AG09309 (cell line): ENCODE measurements at regions not wholly inside any gene's neighbourhood (a gene's known extent, or its start where the extent isn't known, plus 50 kb on each side); places are given as distances from the start of the nearest gene placed in this dataset.

Experiments
- DNase-seq: peaks from one replicate; pipeline ENCODE4 v3.0.0-alpha.2; 2010; ENCODE audit warnings: low read depth
- H3K4me3 ChIP-seq: 2 replicates; pipeline ENCODE4 v1.5.1; 2011; ENCODE audit warnings: mild to moderate bottlenecking, low read depth, low read length, moderate library complexity; ENCODE audit not compliant: control insufficient read depth
- CTCF ChIP-seq: IDR thresholded peaks from 2 replicates; pipeline ENCODE4 v1.5.1; 2011; ENCODE audit warnings: mild to moderate bottlenecking, low read depth, low read length, inconsistent platforms; ENCODE audit not compliant: insufficient read depth, control insufficient read depth; ENCODE audit errors: missing control alignments

- no peak overlapping the region for H3K4me3 ChIP-seq
- DNase-seq = no peak
- TF ChIP-seq CTCF = no peak
Observed at GRCh38 chr13:109397285-109397684, 389.1 kb downstream of the IRS2 start.

GRCh38 chr13:109396266-109396665, 390.1 kb downstream of the IRS2 start:
- DNase-seq = no peak
- no peak overlapping the region for H3K4me3 ChIP-seq
- no peak for TF ChIP-seq CTCF

GRCh38 chr13:109395014-109395413, 391.4 kb downstream of the IRS2 start:
- no peak overlapping the region for H3K4me3 ChIP-seq
- TF ChIP-seq CTCF = no peak
- no peak for DNase-seq

- no peak overlapping the region for H3K4me3 ChIP-seq
Observed at GRCh38 chr13:109394311-109394988, 391.9 kb downstream of the IRS2 start.

GRCh38 chr13:109393045-109393444, 393.3 kb downstream of the IRS2 start:
- DNase-seq = no peak
- no peak overlapping the region for H3K4me3 ChIP-seq
- no peak for TF ChIP-seq CTCF

More at GRCh38 chr13:109394311-109394988, 391.9 kb downstream of the IRS2 start:
- no peak for DNase-seq
- no peak for TF ChIP-seq CTCF

- H3K4me3 ChIP-seq = no peak overlapping the region
- no peak for DNase-seq
- no peak for TF ChIP-seq CTCF
Observed at GRCh38 chr13:109390391-109390790, 396.0 kb downstream of the IRS2 start.

GRCh38 chr13:109389892-109390345, 396.5 kb downstream of the IRS2 start:
- no peak overlapping the region for H3K4me3 ChIP-seq
- DNase-seq = peak; percentile 84
- TF ChIP-seq CTCF = no peak
